Neural cell (in vitro differentiated cells): ENCODE measurements at regions not wholly inside any gene's neighbourhood (a gene's known extent, or its start where the extent isn't known, plus 50 kb on each side); places are given as distances from the start of the nearest gene placed in this dataset.

ENCODE experiments used
- CTCF ChIP-seq: fragments of 450-650 bp; IDR thresholded peaks from 2 replicates; pipeline ENCODE4 v1.5.1; 2014; ENCODE audit warnings: antibody characterized with exemption, mild to moderate bottlenecking, moderate library complexity; ENCODE audit not compliant: poor library complexity, severe bottlenecking
- EP300 ChIP-seq: fragments of 450-650 bp; conservative IDR thresholded peaks from 2 replicates; pipeline ENCODE4 v1.6.1; 2014; ENCODE audit warnings: antibody characterized with exemption, mild to moderate bottlenecking, moderate library complexity; ENCODE audit not compliant: poor library complexity, severe bottlenecking
- EZH2 ChIP-seq: fragments of 200-600, 300-800 bp; shearing (Covaris generic), sonication (generic); IDR thresholded peaks from 2 replicates; pipeline ENCODE4 v1.6.1; 2014; ENCODE audit warnings: antibody characterized with exemption, low read length, borderline replicate concordance, mild to moderate bottlenecking; ENCODE audit not compliant: insufficient read depth, poor library complexity, severe bottlenecking
- POLR2AphosphoS5 ChIP-seq: IDR thresholded peaks from 2 replicates; pipeline ENCODE4 v1.6.1; 2012
- RAD21 ChIP-seq: fragments of 450-650 bp; conservative IDR thresholded peaks from 2 replicates; pipeline ENCODE4 v1.6.1; 2014; ENCODE audit warnings: antibody characterized with exemption, mild to moderate bottlenecking, moderate library complexity
- REST ChIP-seq: IDR thresholded peaks from 2 replicates; pipeline ENCODE4 v1.6.1; 2012; ENCODE audit warnings: borderline replicate concordance
- TAF1 ChIP-seq: IDR thresholded peaks from 2 replicates; pipeline ENCODE4 v1.6.1; 2012; ENCODE audit warnings: low read depth

- TF ChIP-seq CTCF (no peak), EP300 (no peak), REST (no peak), EZH2 (no peak), POLR2AphosphoS5 (no peak), TAF1 (no peak), RAD21 (no peak)
Measured at GRCh38 chr5:12214267-12215015, 310.2 kb upstream of the CTNND2 start.
